H1 (cell line): ENCODE measurements at regions not wholly inside any gene's neighbourhood (a gene's known extent, or its start where the extent isn't known, plus 50 kb on each side); places are given as distances from the start of the nearest gene placed in this dataset.

Source experiments
- ASH2L ChIP-seq: fragments of 200-600, 300-600 bp; sonication (generic); IDR thresholded peaks from one replicate; pipeline ENCODE4 v1.7.1; 2017; ENCODE audit warnings: low read length
- CREB1 ChIP-seq: IDR thresholded peaks from 2 replicates; pipeline ENCODE4 v1.6.1; 2012; ENCODE audit warnings: inconsistent platforms
- EGR1 ChIP-seq: IDR thresholded peaks from 2 replicates; pipeline ENCODE4 v1.6.1; 2011; ENCODE audit warnings: low read depth, low read length, borderline replicate concordance
- HDAC6 ChIP-seq: IDR thresholded peaks from one replicate; pipeline ENCODE4 v1.7.1; 2012; ENCODE audit warnings: low read depth, mild to moderate bottlenecking, inconsistent platforms, low read length, moderate library complexity
- JUND ChIP-seq: IDR thresholded peaks from 2 replicates; pipeline ENCODE4 v1.6.1; 2011; ENCODE audit warnings: mild to moderate bottlenecking, improper control_type of control experiment, low read length
- KDM1A ChIP-seq: fragments of 200-600, 300-600 bp; sonication (generic); IDR thresholded peaks from 2 replicates; pipeline ENCODE4 v1.7.1; 2016; ENCODE audit warnings: mild to moderate bottlenecking, low read length, borderline replicate concordance
- KDM5A ChIP-seq: fragments of 200-600 bp; IDR thresholded peaks from 2 replicates; pipeline ENCODE4 v1.7.1; 2012; ENCODE audit warnings: mild to moderate bottlenecking, low read length, inconsistent platforms, mixed read lengths
- NANOG ChIP-seq: IDR thresholded peaks from 2 replicates; pipeline ENCODE4 v1.6.1; 2011; ENCODE audit warnings: low read length, low read depth, mild to moderate bottlenecking, inconsistent platforms; ENCODE audit not compliant: insufficient read depth, poor library complexity, severe bottlenecking
- POLR2A ChIP-seq, 2 experiments: IDR thresholded peaks; 1 replicate in 1 of 2; 2 replicates in 1 of 2; pipeline ENCODE4 v1.6.1; 2011; ENCODE audit warnings: low read depth in 2 of 2, low read length in 2 of 2, mild to moderate bottlenecking in 2 of 2; ENCODE audit errors: control extremely low read depth in 1 of 2
- RXRA ChIP-seq: IDR thresholded peaks from 2 replicates; pipeline ENCODE4 v1.6.1; 2011; ENCODE audit warnings: low read depth, mild to moderate bottlenecking, low read length, moderate library complexity; ENCODE audit not compliant: insufficient read depth
- TAF1 ChIP-seq: IDR thresholded peaks from 2 replicates; pipeline ENCODE4 v1.6.1; 2011; ENCODE audit warnings: mild to moderate bottlenecking, low read depth, low read length
- TBP ChIP-seq: IDR thresholded peaks from 2 replicates; pipeline ENCODE4 v1.6.1; 2011; ENCODE audit warnings: low read depth, low read length, improper control_type of control experiment
- TEAD4 ChIP-seq: IDR thresholded peaks from 2 replicates; pipeline ENCODE4 v1.6.1; 2012; ENCODE audit warnings: low read depth, low read length, inconsistent platforms, mixed read lengths
- TF ChIP-seq, protein P1 (sequence below): fragments of 300-600 bp; sonication (generic); IDR thresholded peaks from 2 replicates; pipeline ENCODE4 v1.7.1; 2012; ENCODE audit warnings: low read length, moderate library complexity, mild to moderate bottlenecking, inconsistent platforms; ENCODE audit not compliant: insufficient replicate concordance

DNA sequence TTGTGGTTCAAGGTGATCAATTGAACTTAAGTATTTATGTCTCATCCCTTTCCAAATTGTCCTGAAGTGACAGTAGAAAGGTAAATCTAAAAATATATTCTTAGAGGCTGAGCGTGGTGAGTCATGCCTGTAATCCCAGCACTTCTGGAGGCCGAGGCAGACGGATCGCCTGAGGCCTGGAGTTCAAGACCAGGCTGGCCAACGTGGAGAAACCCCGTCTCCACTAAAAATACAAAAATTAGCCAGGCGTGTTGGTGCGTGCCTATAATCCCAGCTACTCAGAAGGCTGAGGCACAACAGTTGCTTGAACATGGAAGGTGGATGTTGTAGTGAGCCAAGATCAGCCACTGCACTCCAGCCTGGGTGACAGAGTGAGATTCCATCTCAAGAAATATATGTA, 226.6 kb downstream of the DPH6 start (continued):
- TF ChIP-seq, protein P1, sequence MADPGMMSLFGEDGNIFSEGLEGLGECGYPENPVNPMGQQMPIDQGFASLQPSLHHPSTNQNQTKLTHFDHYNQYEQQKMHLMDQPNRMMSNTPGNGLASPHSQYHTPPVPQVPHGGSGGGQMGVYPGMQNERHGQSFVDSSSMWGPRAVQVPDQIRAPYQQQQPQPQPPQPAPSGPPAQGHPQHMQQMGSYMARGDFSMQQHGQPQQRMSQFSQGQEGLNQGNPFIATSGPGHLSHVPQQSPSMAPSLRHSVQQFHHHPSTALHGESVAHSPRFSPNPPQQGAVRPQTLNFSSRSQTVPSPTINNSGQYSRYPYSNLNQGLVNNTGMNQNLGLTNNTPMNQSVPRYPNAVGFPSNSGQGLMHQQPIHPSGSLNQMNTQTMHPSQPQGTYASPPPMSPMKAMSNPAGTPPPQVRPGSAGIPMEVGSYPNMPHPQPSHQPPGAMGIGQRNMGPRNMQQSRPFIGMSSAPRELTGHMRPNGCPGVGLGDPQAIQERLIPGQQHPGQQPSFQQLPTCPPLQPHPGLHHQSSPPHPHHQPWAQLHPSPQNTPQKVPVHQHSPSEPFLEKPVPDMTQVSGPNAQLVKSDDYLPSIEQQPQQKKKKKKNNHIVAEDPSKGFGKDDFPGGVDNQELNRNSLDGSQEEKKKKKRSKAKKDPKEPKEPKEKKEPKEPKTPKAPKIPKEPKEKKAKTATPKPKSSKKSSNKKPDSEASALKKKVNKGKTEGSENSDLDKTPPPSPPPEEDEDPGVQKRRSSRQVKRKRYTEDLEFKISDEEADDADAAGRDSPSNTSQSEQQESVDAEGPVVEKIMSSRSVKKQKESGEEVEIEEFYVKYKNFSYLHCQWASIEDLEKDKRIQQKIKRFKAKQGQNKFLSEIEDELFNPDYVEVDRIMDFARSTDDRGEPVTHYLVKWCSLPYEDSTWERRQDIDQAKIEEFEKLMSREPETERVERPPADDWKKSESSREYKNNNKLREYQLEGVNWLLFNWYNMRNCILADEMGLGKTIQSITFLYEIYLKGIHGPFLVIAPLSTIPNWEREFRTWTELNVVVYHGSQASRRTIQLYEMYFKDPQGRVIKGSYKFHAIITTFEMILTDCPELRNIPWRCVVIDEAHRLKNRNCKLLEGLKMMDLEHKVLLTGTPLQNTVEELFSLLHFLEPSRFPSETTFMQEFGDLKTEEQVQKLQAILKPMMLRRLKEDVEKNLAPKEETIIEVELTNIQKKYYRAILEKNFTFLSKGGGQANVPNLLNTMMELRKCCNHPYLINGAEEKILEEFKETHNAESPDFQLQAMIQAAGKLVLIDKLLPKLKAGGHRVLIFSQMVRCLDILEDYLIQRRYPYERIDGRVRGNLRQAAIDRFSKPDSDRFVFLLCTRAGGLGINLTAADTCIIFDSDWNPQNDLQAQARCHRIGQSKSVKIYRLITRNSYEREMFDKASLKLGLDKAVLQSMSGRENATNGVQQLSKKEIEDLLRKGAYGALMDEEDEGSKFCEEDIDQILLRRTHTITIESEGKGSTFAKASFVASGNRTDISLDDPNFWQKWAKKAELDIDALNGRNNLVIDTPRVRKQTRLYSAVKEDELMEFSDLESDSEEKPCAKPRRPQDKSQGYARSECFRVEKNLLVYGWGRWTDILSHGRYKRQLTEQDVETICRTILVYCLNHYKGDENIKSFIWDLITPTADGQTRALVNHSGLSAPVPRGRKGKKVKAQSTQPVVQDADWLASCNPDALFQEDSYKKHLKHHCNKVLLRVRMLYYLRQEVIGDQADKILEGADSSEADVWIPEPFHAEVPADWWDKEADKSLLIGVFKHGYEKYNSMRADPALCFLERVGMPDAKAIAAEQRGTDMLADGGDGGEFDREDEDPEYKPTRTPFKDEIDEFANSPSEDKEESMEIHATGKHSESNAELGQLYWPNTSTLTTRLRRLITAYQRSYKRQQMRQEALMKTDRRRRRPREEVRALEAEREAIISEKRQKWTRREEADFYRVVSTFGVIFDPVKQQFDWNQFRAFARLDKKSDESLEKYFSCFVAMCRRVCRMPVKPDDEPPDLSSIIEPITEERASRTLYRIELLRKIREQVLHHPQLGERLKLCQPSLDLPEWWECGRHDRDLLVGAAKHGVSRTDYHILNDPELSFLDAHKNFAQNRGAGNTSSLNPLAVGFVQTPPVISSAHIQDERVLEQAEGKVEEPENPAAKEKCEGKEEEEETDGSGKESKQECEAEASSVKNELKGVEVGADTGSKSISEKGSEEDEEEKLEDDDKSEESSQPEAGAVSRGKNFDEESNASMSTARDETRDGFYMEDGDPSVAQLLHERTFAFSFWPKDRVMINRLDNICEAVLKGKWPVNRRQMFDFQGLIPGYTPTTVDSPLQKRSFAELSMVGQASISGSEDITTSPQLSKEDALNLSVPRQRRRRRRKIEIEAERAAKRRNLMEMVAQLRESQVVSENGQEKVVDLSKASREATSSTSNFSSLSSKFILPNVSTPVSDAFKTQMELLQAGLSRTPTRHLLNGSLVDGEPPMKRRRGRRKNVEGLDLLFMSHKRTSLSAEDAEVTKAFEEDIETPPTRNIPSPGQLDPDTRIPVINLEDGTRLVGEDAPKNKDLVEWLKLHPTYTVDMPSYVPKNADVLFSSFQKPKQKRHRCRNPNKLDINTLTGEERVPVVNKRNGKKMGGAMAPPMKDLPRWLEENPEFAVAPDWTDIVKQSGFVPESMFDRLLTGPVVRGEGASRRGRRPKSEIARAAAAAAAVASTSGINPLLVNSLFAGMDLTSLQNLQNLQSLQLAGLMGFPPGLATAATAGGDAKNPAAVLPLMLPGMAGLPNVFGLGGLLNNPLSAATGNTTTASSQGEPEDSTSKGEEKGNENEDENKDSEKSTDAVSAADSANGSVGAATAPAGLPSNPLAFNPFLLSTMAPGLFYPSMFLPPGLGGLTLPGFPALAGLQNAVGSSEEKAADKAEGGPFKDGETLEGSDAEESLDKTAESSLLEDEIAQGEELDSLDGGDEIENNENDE = no peak
- no peak for TF ChIP-seq CREB1
- no peak for TF ChIP-seq KDM1A
- TF ChIP-seq ASH2L = no peak
- TF ChIP-seq HDAC6 = no peak
- no peak for TF ChIP-seq KDM5A
- no peak for TF ChIP-seq POLR2A (IDR thresholded peaks at IDR 0.05; ENCODE audit: control extremely low read depth in 1 of 2, low read depth in 2 of 2, low read length in 2 of 2)
- TF ChIP-seq EGR1 = no peak
- TF ChIP-seq TEAD4 = no peak
- no peak for TF ChIP-seq JUND
- TF ChIP-seq NANOG = no peak
- TF ChIP-seq RXRA = no peak
- no peak for TF ChIP-seq TAF1
- no peak for TF ChIP-seq TBP
